B cell (primary cell): ENCODE measurements at regions not wholly inside any gene's neighbourhood (a gene's known extent, or its start where the extent isn't known, plus 50 kb on each side); places are given as distances from the start of the nearest gene placed in this dataset.

Source experiments
- EZH2 ChIP-seq: IDR thresholded peaks from 2 replicates; pipeline ENCODE4 v1.6.1; 2012; ENCODE audit warnings: borderline replicate concordance, low read depth, mild to moderate bottlenecking, moderate library complexity, low read length; ENCODE audit not compliant: insufficient read depth, poor library complexity, severe bottlenecking
- TF ChIP-seq, protein P1 (sequence below): fragments of 200-600 bp; IDR thresholded peaks from one replicate; pipeline ENCODE4 v1.8.0; 2022; ENCODE audit warnings: antibody characterized with exemption, mild to moderate bottlenecking

DNA sequence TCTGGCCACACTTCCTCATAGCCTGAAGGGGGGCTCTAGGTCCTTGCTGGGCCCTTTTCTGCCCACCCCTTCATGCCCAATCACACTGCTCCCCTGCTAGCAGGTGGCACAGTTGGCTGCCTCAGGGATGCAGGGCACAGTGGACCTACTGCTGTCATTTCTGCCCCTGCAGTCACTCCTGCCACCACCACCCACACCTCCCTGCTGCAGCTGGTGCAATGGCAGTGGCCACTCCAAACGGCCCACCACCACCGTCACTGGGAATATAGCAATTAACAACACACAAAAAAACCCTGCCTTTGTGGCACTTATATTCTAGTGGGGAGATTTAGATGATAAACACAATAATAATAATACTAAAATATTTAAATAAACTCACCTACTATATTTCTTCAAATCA lies 162.4 kb upstream of the DUSP10 start:
- no peak for TF ChIP-seq EZH2
- TF ChIP-seq, protein P1, sequence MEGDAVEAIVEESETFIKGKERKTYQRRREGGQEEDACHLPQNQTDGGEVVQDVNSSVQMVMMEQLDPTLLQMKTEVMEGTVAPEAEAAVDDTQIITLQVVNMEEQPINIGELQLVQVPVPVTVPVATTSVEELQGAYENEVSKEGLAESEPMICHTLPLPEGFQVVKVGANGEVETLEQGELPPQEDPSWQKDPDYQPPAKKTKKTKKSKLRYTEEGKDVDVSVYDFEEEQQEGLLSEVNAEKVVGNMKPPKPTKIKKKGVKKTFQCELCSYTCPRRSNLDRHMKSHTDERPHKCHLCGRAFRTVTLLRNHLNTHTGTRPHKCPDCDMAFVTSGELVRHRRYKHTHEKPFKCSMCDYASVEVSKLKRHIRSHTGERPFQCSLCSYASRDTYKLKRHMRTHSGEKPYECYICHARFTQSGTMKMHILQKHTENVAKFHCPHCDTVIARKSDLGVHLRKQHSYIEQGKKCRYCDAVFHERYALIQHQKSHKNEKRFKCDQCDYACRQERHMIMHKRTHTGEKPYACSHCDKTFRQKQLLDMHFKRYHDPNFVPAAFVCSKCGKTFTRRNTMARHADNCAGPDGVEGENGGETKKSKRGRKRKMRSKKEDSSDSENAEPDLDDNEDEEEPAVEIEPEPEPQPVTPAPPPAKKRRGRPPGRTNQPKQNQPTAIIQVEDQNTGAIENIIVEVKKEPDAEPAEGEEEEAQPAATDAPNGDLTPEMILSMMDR, result no peak
